ENCODE measurements at regions not wholly inside any gene's neighbourhood (a gene's known extent, or its start where the extent isn't known, plus 50 kb on each side); places are given as distances from the start of the nearest gene placed in this dataset.

GRCh38 chr17:13273806-13274205 is 256.0 kb upstream of the ELAC2 start:
- no peak for DNase-seq (ENCODE audit: low spot score)
- CTCF ChIA-PET: no interaction called here
- POLR2A ChIA-PET (ENCODE audit: low non-redundant PET): no interaction called here
- H3K4me1 ChIP-seq (ENCODE audit: insufficient read depth, low read length, poor library complexity, severe bottlenecking): no peaks in the 10 kb centered on the region
- no TSS peak for BruUV-seq (replicated peaks)
- no peak overlapping the region for H3K27ac ChIP-seq (ENCODE audit: low read depth, low read length, poor library complexity, severe bottlenecking)
- no peaks in the 10 kb centered on the region for H3K27me3 ChIP-seq (replicated peaks; ENCODE audit: insufficient read depth, low read depth, low read length, poor library complexity)
- H3K4me3 ChIP-seq (ENCODE audit: low read depth, low read length, poor library complexity, severe bottlenecking): no peak overlapping the region
- no peaks in the 10 kb centered on the region for H3K36me3 ChIP-seq (ENCODE audit: insufficient read depth, low read length, poor library complexity, severe bottlenecking)
- intact Hi-C loops (cut with micrococcal nuclease; ENCODE audit: unreplicated experiment): no loop called here
- no peaks in the 10 kb centered on the region for H3K9me3 ChIP-seq (ENCODE audit: low read depth, low read length, poor library complexity, severe bottlenecking)
- TF ChIP-seq EZH2 (IDR thresholded peaks at IDR 0.05; ENCODE audit: borderline replicate concordance, low read depth, low read length, poor library complexity, severe bottlenecking) (no peak), CTCF (conservative IDR thresholded peaks at IDR 0.05; ENCODE audit: low read depth, low read length) (no peak)

- BruUV-seq (replicated peaks): no TSS peak
- no peak for DNase-seq (ENCODE audit: low spot score)
- ChIA-PET POLR2A (ENCODE audit: low non-redundant PET) (no interaction called here), CTCF (no interaction called here)
- no peaks in the 10 kb centered on the region for H3K27me3 ChIP-seq (replicated peaks; ENCODE audit: insufficient read depth, low read depth, low read length, poor library complexity)
- H3K36me3 ChIP-seq (ENCODE audit: insufficient read depth, low read length, poor library complexity, severe bottlenecking): no peaks in the 10 kb centered on the region
- H3K4me3 ChIP-seq (ENCODE audit: low read depth, low read length, poor library complexity, severe bottlenecking): no peak overlapping the region
- intact Hi-C loops (cut with micrococcal nuclease; ENCODE audit: unreplicated experiment): no loop called here
- no peak for TF ChIP-seq CTCF (conservative IDR thresholded peaks at IDR 0.05; ENCODE audit: low read depth, low read length)
- TF ChIP-seq EZH2 (IDR thresholded peaks at IDR 0.05; ENCODE audit: borderline replicate concordance, low read depth, low read length, poor library complexity, severe bottlenecking): no peak
- H3K9me3 ChIP-seq (ENCODE audit: low read depth, low read length, poor library complexity, severe bottlenecking): no peaks in the 10 kb centered on the region
- no peak overlapping the region for H3K27ac ChIP-seq (ENCODE audit: low read depth, low read length, poor library complexity, severe bottlenecking)
- H3K4me1 ChIP-seq (ENCODE audit: insufficient read depth, low read length, poor library complexity, severe bottlenecking): no peaks in the 10 kb centered on the region
Measured at GRCh38 chr17:13272296-13272695, 254.5 kb upstream of the ELAC2 start.

- no peaks in the 10 kb centered on the region for H3K9me3 ChIP-seq (ENCODE audit: low read depth, low read length, poor library complexity, severe bottlenecking)
- CTCF ChIA-PET: no interaction called here
- POLR2A ChIA-PET (ENCODE audit: low non-redundant PET): no interaction called here
- H3K36me3 ChIP-seq (ENCODE audit: insufficient read depth, low read length, poor library complexity, severe bottlenecking): no peaks in the 10 kb centered on the region
- no peaks in the 10 kb centered on the region for H3K4me1 ChIP-seq (ENCODE audit: insufficient read depth, low read length, poor library complexity, severe bottlenecking)
- no TSS peak for BruUV-seq (replicated peaks)
- no peak overlapping the region for H3K4me3 ChIP-seq (ENCODE audit: low read depth, low read length, poor library complexity, severe bottlenecking)
- no peaks in the 10 kb centered on the region for H3K27me3 ChIP-seq (replicated peaks; ENCODE audit: insufficient read depth, low read depth, low read length, poor library complexity)
- DNase-seq (ENCODE audit: low spot score): no peak
- H3K27ac ChIP-seq (ENCODE audit: low read depth, low read length, poor library complexity, severe bottlenecking): no peak overlapping the region
- no peak for TF ChIP-seq EZH2 (IDR thresholded peaks at IDR 0.05; ENCODE audit: borderline replicate concordance, low read depth, low read length, poor library complexity, severe bottlenecking)
- no peak for TF ChIP-seq CTCF (conservative IDR thresholded peaks at IDR 0.05; ENCODE audit: low read depth, low read length)
- intact Hi-C loops (cut with micrococcal nuclease; ENCODE audit: unreplicated experiment): no loop called here
Measured at GRCh38 chr17:13268791-13269595, 251.2 kb upstream of the ELAC2 start.

Measured in A673 (cell line).